GM23338 (cell line): ENCODE measurements at regions not wholly inside any gene's neighbourhood (a gene's known extent, or its start where the extent isn't known, plus 50 kb on each side); places are given as distances from the start of the nearest gene placed in this dataset.

Experiments
- ATAC-seq: fragments of 200-7000 bp; cut with Tn5 transposase; 3 replicates; pipeline ENCODE4 v1.9.1; 2020
- DNase-seq: peaks from one replicate; pipeline ENCODE4 v3.0.0-alpha.2; 2015; ENCODE audit warnings: low spot score
- H2AFZ ChIP-seq: fragments of 200-600 bp; sonication (generic); 2 replicates; pipeline ENCODE4 v1.8.0; 2016; ENCODE audit warnings: antibody characterized with exemption, mild to moderate bottlenecking, moderate library complexity
- H3F3A ChIP-seq: fragments of 200-600 bp; sonication (generic); replicated peaks from 2 replicates; pipeline ENCODE4 v1.8.0; 2017; ENCODE audit warnings: antibody characterized with exemption, mixed run types, low read depth
- H3K27ac ChIP-seq: fragments of 200-600 bp; sonication (generic); 2 replicates; pipeline ENCODE4 v1.6.1; 2016; ENCODE audit warnings: low read depth
- H3K27me3 ChIP-seq: fragments of 200-600 bp; sonication (generic); 2 replicates; pipeline ENCODE4 v1.8.0; 2016; ENCODE audit warnings: mild to moderate bottlenecking, mixed run types, moderate library complexity; ENCODE audit not compliant: insufficient read depth
- H3K36me3 ChIP-seq: fragments of 200-600 bp; sonication (generic); 2 replicates; pipeline ENCODE4 v1.8.0; 2016; ENCODE audit warnings: mild to moderate bottlenecking; ENCODE audit not compliant: insufficient read depth
- H3K4me1 ChIP-seq: fragments of 200-600 bp; sonication (generic); 2 replicates; pipeline ENCODE4 v1.8.0; 2016; ENCODE audit warnings: mild to moderate bottlenecking, moderate library complexity; ENCODE audit not compliant: insufficient read depth
- H3K4me2 ChIP-seq: fragments of 200-600 bp; sonication (generic); 2 replicates; pipeline ENCODE4 v1.7.1; 2017; ENCODE audit warnings: mixed run types
- H3K4me3 ChIP-seq: fragments of 200-600 bp; sonication (generic); 2 replicates; pipeline ENCODE4 v1.6.1; 2016; ENCODE audit warnings: mixed run types
- H3K79me2 ChIP-seq: fragments of 200-600 bp; sonication (generic); replicated peaks from 2 replicates; pipeline ENCODE4 v1.8.0; 2017; ENCODE audit warnings: mild to moderate bottlenecking; ENCODE audit not compliant: insufficient read depth
- H3K9me2 ChIP-seq: fragments of 200-600 bp; sonication (generic); 2 replicates; pipeline ENCODE4 v1.8.0; 2017; ENCODE audit not compliant: insufficient read depth
- H4K20me1 ChIP-seq: fragments of 200-600 bp; sonication (generic); replicated peaks from 2 replicates; pipeline ENCODE4 v1.8.0; 2017; ENCODE audit warnings: mild to moderate bottlenecking; ENCODE audit not compliant: insufficient read depth
- H3K27ac Mint-ChIP-seq: 2 replicates; pipeline ENCODE4 v1.8.0; 2020; ENCODE audit warnings: inconsistent platforms, mild to moderate bottlenecking, moderate library complexity, mixed read lengths
- H3K27me3 Mint-ChIP-seq: 3 replicates; pipeline ENCODE4 v1.8.0; 2022; ENCODE audit warnings: low read depth, mild to moderate bottlenecking, moderate library complexity, mixed read lengths, inconsistent platforms; ENCODE audit not compliant: insufficient read depth, poor library complexity
- H3K36me3 Mint-ChIP-seq: 3 replicates; pipeline ENCODE4 v1.8.0; 2021; ENCODE audit warnings: low read depth, mild to moderate bottlenecking, inconsistent platforms, moderate library complexity, mixed read lengths
- H3K4me1 Mint-ChIP-seq: 3 replicates; pipeline ENCODE4 v1.8.0; 2020; ENCODE audit warnings: mild to moderate bottlenecking, inconsistent platforms, mixed read lengths
- H3K4me3 Mint-ChIP-seq: 3 replicates; pipeline ENCODE4 v1.8.0; 2021; ENCODE audit warnings: moderate library complexity, mild to moderate bottlenecking, inconsistent platforms, mixed read lengths
- H3K9me3 Mint-ChIP-seq: 3 replicates; pipeline ENCODE4 v1.8.0; 2020; ENCODE audit warnings: moderate library complexity, mild to moderate bottlenecking, inconsistent platforms, mixed read lengths
- CREB1 ChIP-seq: fragments of 250-450 bp; sonication (Bioruptor Pico); IDR thresholded peaks from 2 replicates; pipeline ENCODE4 v1.5.0; 2020; ENCODE audit warnings: low read depth, mild to moderate bottlenecking, moderate library complexity
- CTCF ChIP-seq, 2 experiments: fragments of 200-600 bp in 1 of 2; sonication (generic) in 1 of 2; conservative IDR thresholded peaks; 2 replicates each; pipeline versions ENCODE4 v1.5.1 to v1.6.1; 2016 to 2017; ENCODE audit warnings: antibody characterized with exemption in 2 of 2, low read depth in 2 of 2, mild to moderate bottlenecking in 2 of 2, moderate library complexity in 1 of 2
- ETS1 ChIP-seq: IDR thresholded peaks from 2 replicates; pipeline ENCODE4 v1.6.1; 2016; ENCODE audit warnings: antibody characterized with exemption
- EZH2phosphoT487 ChIP-seq: fragments of 200-600 bp; sonication (generic); IDR thresholded peaks from one replicate; pipeline ENCODE4 v1.8.1; 2018; ENCODE audit warnings: antibody characterized with exemption; ENCODE audit not compliant: unreplicated experiment
- JUNB ChIP-seq: IDR thresholded peaks from one replicate; pipeline ENCODE4 v1.6.1; 2016; ENCODE audit warnings: antibody characterized with exemption; ENCODE audit not compliant: unreplicated experiment
- POLR2AphosphoS5 ChIP-seq: IDR thresholded peaks from 2 replicates; pipeline ENCODE4 v1.6.1; 2016; ENCODE audit warnings: antibody characterized with exemption, low read depth
- REST ChIP-seq: IDR thresholded peaks from one replicate; pipeline ENCODE4 v1.6.1; 2018; ENCODE audit warnings: antibody characterized with exemption; ENCODE audit not compliant: unreplicated experiment
- STAT1 ChIP-seq: IDR thresholded peaks from one replicate; pipeline ENCODE4 v1.6.1; 2016; ENCODE audit warnings: antibody characterized with exemption; ENCODE audit not compliant: unreplicated experiment
- ZNF114 ChIP-seq: fragments of 250-450 bp; sonication (Bioruptor Pico); IDR thresholded peaks from 2 replicates; pipeline ENCODE4 v1.5.0; 2020; ENCODE audit warnings: mild to moderate bottlenecking, moderate library complexity
- ZNF331 ChIP-seq: fragments of 250-450 bp; sonication (Bioruptor Pico); IDR thresholded peaks from 2 replicates; pipeline ENCODE4 v1.5.0; 2020; ENCODE audit warnings: low read depth, mild to moderate bottlenecking, moderate library complexity

GRCh38 chr6:22627644-22628043, 58.3 kb downstream of the HDGFL1 start:
- H3K36me3 Mint-ChIP-seq = peaks cover 10% of the 10 kb centered on the region; the same call in 2 of the 3 replicates
- H3F3A ChIP-seq = no peaks in the 10 kb centered on the region
- no peak overlapping the region for H3K27ac ChIP-seq
- peaks cover 47% of the 10 kb centered on the region for H3K4me1 ChIP-seq
- H3K4me2 ChIP-seq = no peak overlapping the region
- H3K9me2 ChIP-seq = no peaks in the 10 kb centered on the region
- DNase-seq (no peak), ATAC-seq (no peak)
- H4K20me1 ChIP-seq = no peaks in the 10 kb centered on the region
- no peak overlapping the region for H2AFZ ChIP-seq
- H3K36me3 ChIP-seq = no peaks in the 10 kb centered on the region
- H3K27ac Mint-ChIP-seq = no peak overlapping the region
- no peak overlapping the region for H3K4me3 Mint-ChIP-seq
- H3K4me1 Mint-ChIP-seq = peaks cover 54% of the 10 kb centered on the region; the same call in 2 of the 3 replicates
- peaks cover 5% of the 10 kb centered on the region; the same call in 1 of the 3 replicates for H3K9me3 Mint-ChIP-seq
- H3K79me2 ChIP-seq = no peaks in the 10 kb centered on the region
- peaks cover 4% of the 10 kb centered on the region for H3K27me3 Mint-ChIP-seq
- no peaks in the 10 kb centered on the region for H3K27me3 ChIP-seq
- H3K4me3 ChIP-seq = no peak overlapping the region
- no peak for TF ChIP-seq JUNB
- no peak for TF ChIP-seq CREB1 (CRISPR knock-in tag)
- no peak for TF ChIP-seq ZNF114 (CRISPR knock-in tag)
- TF ChIP-seq CTCF (conservative IDR thresholded peaks at IDR 0.05; ENCODE audit: low read depth in 2 of 2) = no peak
- no peak for TF ChIP-seq ZNF331 (CRISPR knock-in tag)
- TF ChIP-seq STAT1 = no peak
- no peak for TF ChIP-seq REST
- no peak for TF ChIP-seq ETS1
- no peak for TF ChIP-seq EZH2phosphoT487

GRCh38 chr6:22631091-22631490, 61.7 kb downstream of the HDGFL1 start:
- H3K4me2 ChIP-seq = no peak overlapping the region
- H3K27me3 Mint-ChIP-seq = no peaks in the 10 kb centered on the region
- H3K79me2 ChIP-seq = no peaks in the 10 kb centered on the region

More at GRCh38 chr6:22631091-22631490, 61.7 kb downstream of the HDGFL1 start:
- no peak overlapping the region for H3K27ac Mint-ChIP-seq
- Histone ChIP-seq H2AFZ (no peak overlapping the region), H3K36me3 (no peaks in the 10 kb centered on the region), H3K4me3 (no peak overlapping the region), H3K4me1 (peaks cover 25% of the 10 kb centered on the region), H3K27me3 (no peaks in the 10 kb centered on the region), H4K20me1 (no peaks in the 10 kb centered on the region), H3K9me2 (no peaks in the 10 kb centered on the region), H3K27ac (no peak overlapping the region), H3F3A (no peaks in the 10 kb centered on the region)
- DNase-seq = no peak
- H3K4me1 Mint-ChIP-seq = peaks cover 37% of the 10 kb centered on the region; the same call in 2 of the 3 replicates
- ATAC-seq = no peak
- no peak for TF ChIP-seq POLR2AphosphoS5
- no peak for TF ChIP-seq CTCF (conservative IDR thresholded peaks at IDR 0.05; ENCODE audit: low read depth in 2 of 2)
- TF ChIP-seq STAT1 = no peak
- TF ChIP-seq ZNF114 (CRISPR knock-in tag) = no peak
- no peak overlapping the region for H3K4me3 Mint-ChIP-seq
- peaks cover 10% of the 10 kb centered on the region; the same call in 2 of the 3 replicates for H3K36me3 Mint-ChIP-seq
- H3K9me3 Mint-ChIP-seq = peaks cover 5% of the 10 kb centered on the region; the same call in 1 of the 3 replicates
